B cell (primary cell): ENCODE measurements at regions not wholly inside any gene's neighbourhood (a gene's known extent, or its start where the extent isn't known, plus 50 kb on each side); places are given as distances from the start of the nearest gene placed in this dataset.

Experiments
- ATAC-seq: fragments of 200-7000 bp; cut with Tn5 transposase; one replicate; pipeline ENCODE4 v1.10.0; 2021; ENCODE audit warnings: low read depth, mild to moderate bottlenecking, moderate number of reproducible peaks, moderate library complexity
- CTCF ChIA-PET: fragments of 350-600 bp; sonication (Branson Sonifier 250); formaldehyde crosslinking; loops from one replicate; lab custom pipeline; 2021; ENCODE audit warnings: antibody characterized with exemption, inconsistent platforms; lab: Charles Lee
- POLR2A ChIA-PET: fragments of 350-600 bp; sonication (Branson Sonifier 250); formaldehyde crosslinking; loops from one replicate; lab custom pipeline; 2021; ENCODE audit warnings: antibody characterized with exemption; lab: Charles Lee
- DNase-seq: peaks from one replicate; pipeline ENCODE4 v3.0.0; 2013
- H2AFZ ChIP-seq: 2 replicates; pipeline ENCODE4 v1.6.1; 2012; ENCODE audit warnings: mild to moderate bottlenecking, low read depth, low read length; ENCODE audit not compliant: insufficient read depth, poor library complexity, severe bottlenecking
- H3K27ac ChIP-seq, 2 donors: 1 replicate in 1 of 2; 2 replicates in 1 of 2; pipeline ENCODE4 v1.5.1; 2012 to 2013; ENCODE audit warnings: low read length in 2 of 2, mild to moderate bottlenecking in 2 of 2, moderate library complexity in 1 of 2
- H3K27me3 ChIP-seq, 4 experiments: fragments of 200-600 bp in 1 of 4; sonication (generic) in 1 of 4; replicated peaks in 1 of 4; 1 replicate in 2 of 4; 2 replicates in 2 of 4; pipeline versions ENCODE4 v1.6.1 to v1.7.0; 2013 to 2016; ENCODE audit warnings: low read length in 3 of 4, mild to moderate bottlenecking in 2 of 4, mixed read lengths in 1 of 4, moderate library complexity in 1 of 4; ENCODE audit not compliant: insufficient read depth in 4 of 4, control insufficient read depth in 3 of 4; ENCODE audit errors: control extremely low read depth in 1 of 4
- H3K36me3 ChIP-seq, 2 experiments: replicated peaks in 1 of 2; 1 replicate in 1 of 2; 2 replicates in 1 of 2; pipeline versions ENCODE4 v1.6.1 to v1.7.1; 2013; ENCODE audit warnings: low read length in 1 of 2; ENCODE audit not compliant: insufficient read depth in 2 of 2, control insufficient read depth in 1 of 2; ENCODE audit errors: control extremely low read depth in 1 of 2, extremely low read depth in 1 of 2
- H3K4me1 ChIP-seq, 2 donors: fragments of 200-600 bp in 1 of 2; sonication (generic) in 1 of 2; 1 replicate in 1 of 2; 2 replicates in 1 of 2; pipeline versions ENCODE4 v1.5.1 to v1.6.1; 2013 to 2017; ENCODE audit warnings: low read length in 2 of 2; ENCODE audit not compliant: control insufficient read depth in 2 of 2, insufficient read depth in 2 of 2
- H3K4me2 ChIP-seq: replicated peaks from 2 replicates; pipeline ENCODE3; 2012; ENCODE audit warnings: mild to moderate bottlenecking, low read depth, low read length; ENCODE audit not compliant: poor library complexity, severe bottlenecking
- H3K4me3 ChIP-seq, 5 experiments: fragments of 200-600 bp in 1 of 5; sonication (generic) in 1 of 5; 1 replicate in 3 of 5; 2 replicates in 2 of 5; pipeline versions ENCODE4 v1.5.1 to v1.7.0; 2011 to 2016; ENCODE audit warnings: low read length in 4 of 5, mild to moderate bottlenecking in 4 of 5, low read depth in 2 of 5, control low read depth in 1 of 5, moderate library complexity in 1 of 5; ENCODE audit not compliant: insufficient read depth in 1 of 5; ENCODE audit errors: control extremely low read depth in 1 of 5, extremely low read depth in 1 of 5
- H3K79me2 ChIP-seq: fragments of 200-600 bp; sonication (generic); one replicate; pipeline ENCODE4 v1.6.0; 2016; ENCODE audit warnings: low read length; ENCODE audit not compliant: control insufficient read depth, insufficient read depth
- H3K9ac ChIP-seq: fragments of 200-600 bp; sonication (generic); 2 replicates; pipeline ENCODE4 v1.6.1; 2017; ENCODE audit warnings: mild to moderate bottlenecking, low read length, moderate library complexity
- H3K9me3 ChIP-seq, 3 donors: one replicate each; pipeline versions ENCODE4 v1.6.1 to v1.7.1; 2013; ENCODE audit warnings: low read length in 2 of 3; ENCODE audit not compliant: control insufficient read depth in 2 of 3, insufficient read depth in 1 of 3; ENCODE audit errors: control extremely low read depth in 1 of 3
- H4K20me1 ChIP-seq: 2 replicates; pipeline ENCODE4 v1.6.0; 2012; ENCODE audit warnings: mild to moderate bottlenecking, low read length; ENCODE audit not compliant: insufficient read depth, control insufficient read depth, poor library complexity, severe bottlenecking
- H3K27ac Mint-ChIP-seq: one replicate; pipeline ENCODE4 v1.8.0; 2021; ENCODE audit warnings: mixed read lengths
- H3K27me3 Mint-ChIP-seq: one replicate; pipeline ENCODE4 v1.8.0; 2021; ENCODE audit warnings: mixed read lengths
- H3K4me1 Mint-ChIP-seq: one replicate; pipeline ENCODE4 v1.8.0; 2021; ENCODE audit warnings: mixed read lengths
- H3K4me3 Mint-ChIP-seq: one replicate; pipeline ENCODE4 v1.8.0; 2021; ENCODE audit warnings: mixed read lengths
- H3K9me3 Mint-ChIP-seq: one replicate; pipeline ENCODE4 v1.8.0; 2022; ENCODE audit warnings: mixed read lengths; ENCODE audit not compliant: insufficient read depth
- EZH2 ChIP-seq: IDR thresholded peaks from 2 replicates; pipeline ENCODE4 v1.6.1; 2012; ENCODE audit warnings: borderline replicate concordance, low read depth, mild to moderate bottlenecking, moderate library complexity, low read length; ENCODE audit not compliant: insufficient read depth, poor library complexity, severe bottlenecking
- WGBS: methylation state at CpG from one replicate; pipeline ENCODE4 v1.1.5; 2013; ENCODE audit warnings: missing lambda C conversion rate; ENCODE audit not compliant: insufficient coverage; 5-methylcytosine and 5-hydroxymethylcytosine counted together
- intact Hi-C: fragments of 100-400 bp; cut with micrococcal nuclease; formaldehyde crosslinking; loops from one replicate; pipeline ENCODE4 v1.10.0; 2022
- TF ChIP-seq, protein P1 (sequence below): fragments of 200-600 bp; IDR thresholded peaks from one replicate; pipeline ENCODE4 v1.8.0; 2022; ENCODE audit warnings: antibody characterized with exemption, mild to moderate bottlenecking

DNA sequence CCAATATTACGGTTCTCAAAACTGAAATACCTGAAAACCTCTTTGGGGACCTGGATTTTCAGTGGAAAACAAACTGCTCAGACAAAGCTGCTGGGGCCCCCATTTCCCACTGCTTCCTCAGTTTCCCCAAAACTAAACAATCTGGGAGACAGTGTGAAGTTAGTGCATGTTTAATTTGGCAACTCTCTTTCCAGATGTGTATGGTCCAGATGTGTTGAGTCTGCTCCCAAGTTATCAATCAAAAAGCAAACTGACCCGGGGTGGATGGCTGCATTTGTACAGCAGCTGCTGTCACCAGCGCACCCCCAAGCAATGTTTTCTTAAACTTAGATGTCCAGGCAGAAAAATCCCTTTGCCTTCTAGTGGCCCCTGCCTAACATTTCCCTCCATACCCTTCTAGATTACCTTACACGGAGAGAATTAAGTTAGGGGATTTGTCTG lies 136.9 kb downstream of the COPS8 start:
- no peak overlapping the region for H2AFZ ChIP-seq
- no peaks in the 10 kb centered on the region for H3K36me3 ChIP-seq
- H3K4me1 ChIP-seq = no peaks in the 10 kb centered on the region
- no peaks in the 10 kb centered on the region for H3K4me1 Mint-ChIP-seq
- CTCF ChIA-PET = no interaction called here
- no peak overlapping the region for H3K4me2 ChIP-seq
- no peaks in the 10 kb centered on the region for H3K79me2 ChIP-seq
- no peak for ATAC-seq
- H4K20me1 ChIP-seq = no peaks in the 10 kb centered on the region
- no peak overlapping the region for H3K27ac ChIP-seq
- POLR2A ChIA-PET = no interaction called here
- H3K9me3 ChIP-seq = peaks cover 0 to 7% (median 0%) of the 10 kb centered on the region in 3 donors
- H3K9ac ChIP-seq = no peak overlapping the region
- no peak overlapping the region for H3K4me3 Mint-ChIP-seq
- no peak overlapping the region for H3K4me3 ChIP-seq
- H3K27ac Mint-ChIP-seq = no peak overlapping the region
- no peak for DNase-seq
- peaks cover 17% of the 10 kb centered on the region for H3K27me3 Mint-ChIP-seq
- peaks cover 0 to 8% (median 1%) of the 10 kb centered on the region in 4 experiments for H3K27me3 ChIP-seq
- intact Hi-C loops = no loop called here
- no peaks in the 10 kb centered on the region for H3K9me3 Mint-ChIP-seq
- 85% methylated on average over 3 of the region's 4 CpGs for WGBS
- no peak for TF ChIP-seq EZH2
- TF ChIP-seq, protein P1, sequence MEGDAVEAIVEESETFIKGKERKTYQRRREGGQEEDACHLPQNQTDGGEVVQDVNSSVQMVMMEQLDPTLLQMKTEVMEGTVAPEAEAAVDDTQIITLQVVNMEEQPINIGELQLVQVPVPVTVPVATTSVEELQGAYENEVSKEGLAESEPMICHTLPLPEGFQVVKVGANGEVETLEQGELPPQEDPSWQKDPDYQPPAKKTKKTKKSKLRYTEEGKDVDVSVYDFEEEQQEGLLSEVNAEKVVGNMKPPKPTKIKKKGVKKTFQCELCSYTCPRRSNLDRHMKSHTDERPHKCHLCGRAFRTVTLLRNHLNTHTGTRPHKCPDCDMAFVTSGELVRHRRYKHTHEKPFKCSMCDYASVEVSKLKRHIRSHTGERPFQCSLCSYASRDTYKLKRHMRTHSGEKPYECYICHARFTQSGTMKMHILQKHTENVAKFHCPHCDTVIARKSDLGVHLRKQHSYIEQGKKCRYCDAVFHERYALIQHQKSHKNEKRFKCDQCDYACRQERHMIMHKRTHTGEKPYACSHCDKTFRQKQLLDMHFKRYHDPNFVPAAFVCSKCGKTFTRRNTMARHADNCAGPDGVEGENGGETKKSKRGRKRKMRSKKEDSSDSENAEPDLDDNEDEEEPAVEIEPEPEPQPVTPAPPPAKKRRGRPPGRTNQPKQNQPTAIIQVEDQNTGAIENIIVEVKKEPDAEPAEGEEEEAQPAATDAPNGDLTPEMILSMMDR = no peak

DNA sequence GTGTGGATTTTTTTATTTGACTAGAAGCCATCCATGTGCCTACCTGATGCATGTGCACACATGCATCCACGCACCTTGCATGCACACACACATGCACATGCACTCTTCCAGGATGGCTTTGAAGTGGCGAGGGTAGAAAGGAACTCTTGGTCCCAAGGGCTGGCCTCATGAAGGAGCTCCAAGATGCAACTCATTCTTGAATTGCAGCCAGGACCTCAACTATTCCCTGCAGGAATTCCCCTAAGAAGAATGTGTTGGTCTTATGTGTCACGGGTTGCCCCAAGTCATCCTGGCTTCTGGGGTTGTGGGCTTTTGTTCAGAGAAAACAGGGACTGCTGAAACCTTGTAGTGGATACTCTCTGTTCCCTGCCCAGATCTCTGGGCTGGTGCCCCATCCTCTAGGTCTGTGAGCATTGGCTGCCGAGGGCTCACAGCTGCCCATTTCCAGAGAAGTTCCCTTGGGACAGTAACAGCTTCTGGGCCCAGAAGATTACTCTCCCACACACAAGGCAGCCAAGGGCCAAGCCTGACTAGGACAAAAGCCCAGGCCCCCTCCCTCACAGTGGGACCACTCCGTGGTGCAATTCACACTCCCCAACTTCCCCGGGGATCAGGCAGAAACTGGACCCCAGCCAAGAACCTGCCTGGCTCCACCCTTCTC lies 137.6 kb downstream of the COPS8 start:
- no peak overlapping the region for H3K4me3 Mint-ChIP-seq

More for the DNA sequence above, 137.6 kb downstream of the COPS8 start:
- ChIA-PET POLR2A (no interaction called here), CTCF (no interaction called here)
- TF ChIP-seq, protein P1 = no peak
- no peak for TF ChIP-seq EZH2
- Histone ChIP-seq H3K9ac (no peak overlapping the region), H2AFZ (no peak overlapping the region), H3K4me3 (no peak overlapping the region), H3K79me2 (no peaks in the 10 kb centered on the region), H3K9me3 (peaks cover 0 to 4% (median 0%) of the 10 kb centered on the region in 3 donors), H3K4me2 (no peak overlapping the region), H4K20me1 (no peaks in the 10 kb centered on the region), H3K4me1 (no peaks in the 10 kb centered on the region), H3K27me3 (peaks cover 0 to 8% (median 1%) of the 10 kb centered on the region in 4 experiments), H3K27ac (no peak overlapping the region), H3K36me3 (no peaks in the 10 kb centered on the region)
- Mint-ChIP-seq H3K9me3 (no peaks in the 10 kb centered on the region), H3K4me1 (no peaks in the 10 kb centered on the region), H3K27me3 (peaks cover 20% of the 10 kb centered on the region), H3K27ac (no peak overlapping the region)
- no peak for ATAC-seq
- DNase-seq = no peak
- WGBS = 78% methylated on average over 5 of the region's 6 CpGs
- intact Hi-C loops = no loop called here
